IPS DF 6.9 (cell line): ENCODE measurements at regions not wholly inside any gene's neighbourhood (a gene's known extent, or its start where the extent isn't known, plus 50 kb on each side); places are given as distances from the start of the nearest gene placed in this dataset.

ENCODE experiments used
- DNase-seq: peaks from one replicate; pipeline ENCODE4 v3.0.0-alpha.2; 2013; ENCODE audit warnings: low read depth, low spot score
- H3K27ac ChIP-seq: one replicate; pipeline ENCODE4 v1.5.1; 2013; ENCODE audit warnings: low read length, control low read depth
- H3K27me3 ChIP-seq: 2 replicates; pipeline ENCODE4 v1.6.1; 2013; ENCODE audit warnings: mild to moderate bottlenecking, low read length; ENCODE audit not compliant: control insufficient read depth, insufficient read depth
- H3K36me3 ChIP-seq: 2 replicates; pipeline ENCODE4 v1.6.1; 2013; ENCODE audit warnings: low read length; ENCODE audit not compliant: control insufficient read depth, insufficient read depth
- H3K4me1 ChIP-seq: 2 replicates; pipeline ENCODE4 v1.6.1; 2013; ENCODE audit warnings: low read length; ENCODE audit not compliant: control insufficient read depth, insufficient read depth
- H3K4me3 ChIP-seq: 2 replicates; pipeline ENCODE4 v1.5.1; 2013; ENCODE audit warnings: mild to moderate bottlenecking, low read length
- H3K9me3 ChIP-seq: 2 replicates; pipeline ENCODE4 v1.6.1; 2013; ENCODE audit warnings: low read length, inconsistent platforms; ENCODE audit not compliant: control insufficient read depth, insufficient read depth
- WGBS: extraction: QIAGEN DNeasy Blood & Tissue Kit; methylation state at CpG from one replicate; pipeline ENCODE4 v1.1.7; 2013; ENCODE audit warnings: mixed read lengths, missing lambda C conversion rate; ENCODE audit not compliant: insufficient read length, insufficient coverage; 5-methylcytosine and 5-hydroxymethylcytosine counted together

DNA sequence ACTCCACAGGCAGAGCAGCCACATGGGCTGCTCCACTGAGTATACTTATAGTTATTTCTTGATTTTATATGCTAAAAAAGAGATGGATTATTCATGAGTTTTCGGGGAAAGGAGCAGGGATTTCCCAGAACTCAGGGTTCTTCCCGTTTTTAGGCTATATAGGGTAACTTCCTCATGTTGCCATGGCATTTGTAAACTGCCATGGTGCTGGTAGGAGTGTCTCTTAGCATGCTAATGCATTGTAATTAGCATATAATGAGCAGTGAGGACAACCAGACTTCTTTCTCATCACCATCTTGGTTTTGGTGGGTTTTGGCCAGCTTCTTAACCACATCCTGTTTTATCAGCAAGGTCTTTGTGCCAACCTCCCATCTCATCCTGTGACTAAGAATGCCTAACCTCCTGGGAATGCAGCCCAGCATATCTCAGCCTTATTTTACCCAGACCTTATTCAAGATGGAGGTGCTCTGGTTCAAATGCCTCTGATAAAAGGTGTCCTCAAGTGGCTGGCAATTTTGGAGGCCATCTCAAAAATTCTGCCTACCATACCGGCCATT lies 213.0 kb upstream of the VEGFC start:
- Histone ChIP-seq H3K27ac (no peak overlapping the region), H3K4me3 (no peak overlapping the region), H3K36me3 (no peaks in the 10 kb centered on the region), H3K9me3 (no peaks in the 10 kb centered on the region), H3K27me3 (no peaks in the 10 kb centered on the region), H3K4me1 (no peaks in the 10 kb centered on the region)
- DNase-seq = no peak
- no CpG with 5 or more reads among the region's 3 CpGs for WGBS

DNA sequence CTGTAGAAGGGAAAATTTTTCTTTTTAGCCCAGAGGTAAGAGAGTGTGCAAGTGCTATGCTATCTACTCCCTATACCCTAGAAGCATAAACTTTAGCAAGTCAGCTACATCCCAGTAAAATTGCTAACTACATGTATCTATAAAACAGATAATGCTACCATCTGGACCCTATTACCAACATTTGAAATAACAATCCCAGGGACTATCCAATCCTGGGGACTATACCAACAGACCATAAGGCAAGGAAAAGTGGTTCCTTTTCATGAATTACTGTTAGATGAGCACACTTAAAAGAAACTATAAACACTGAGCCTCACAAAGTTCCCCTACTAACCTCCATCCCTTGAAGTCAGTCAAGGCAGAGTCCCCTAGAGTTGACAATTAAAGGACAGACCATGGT lies 213.6 kb upstream of the VEGFC start:
- Histone ChIP-seq H3K27me3 (no peaks in the 10 kb centered on the region), H3K36me3 (no peaks in the 10 kb centered on the region), H3K4me1 (no peaks in the 10 kb centered on the region), H3K4me3 (no peak overlapping the region), H3K27ac (no peak overlapping the region), H3K9me3 (no peaks in the 10 kb centered on the region)
- DNase-seq = no peak

DNA sequence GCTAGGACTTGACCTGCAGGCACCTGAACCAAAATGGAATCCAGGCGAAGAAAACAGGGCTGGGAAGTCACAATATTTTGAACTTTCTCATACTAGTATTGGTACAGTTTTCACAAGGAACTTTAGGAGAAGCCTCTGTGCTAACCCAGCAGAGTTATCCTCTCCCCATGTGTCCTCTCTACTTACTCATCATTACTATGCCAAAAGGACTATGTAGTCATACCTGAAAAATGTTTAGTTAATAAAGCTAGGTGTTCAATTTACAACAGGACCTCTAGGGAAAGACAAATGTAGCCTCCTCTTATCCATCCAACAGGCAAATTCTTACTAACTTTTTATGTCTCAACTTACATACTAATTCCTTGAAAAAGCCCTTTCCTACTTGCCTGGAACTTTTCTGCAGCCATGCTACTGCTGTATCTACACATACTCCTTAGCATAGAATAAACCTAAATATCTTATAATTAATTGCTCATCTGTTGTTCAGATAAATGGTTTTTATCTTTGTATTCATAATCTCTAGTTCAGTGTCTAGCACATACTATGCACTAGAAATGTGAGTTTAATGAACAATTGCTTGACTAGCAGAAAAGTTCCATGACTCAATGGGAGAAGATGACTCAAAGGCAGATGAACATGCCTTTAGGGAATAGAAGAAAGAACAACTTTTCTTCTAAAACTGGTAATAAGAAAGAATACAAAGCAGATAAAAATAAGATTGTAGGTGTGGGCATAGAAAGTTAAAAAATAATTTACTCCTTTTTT lies 215.5 kb upstream of the VEGFC start:
- no CpG with 5 or more reads among the region's 1 CpG for WGBS
- Histone ChIP-seq H3K9me3 (no peaks in the 10 kb centered on the region), H3K4me3 (no peak overlapping the region), H3K36me3 (no peaks in the 10 kb centered on the region), H3K27me3 (no peaks in the 10 kb centered on the region), H3K27ac (no peak overlapping the region), H3K4me1 (no peaks in the 10 kb centered on the region)
- no peak for DNase-seq

DNA sequence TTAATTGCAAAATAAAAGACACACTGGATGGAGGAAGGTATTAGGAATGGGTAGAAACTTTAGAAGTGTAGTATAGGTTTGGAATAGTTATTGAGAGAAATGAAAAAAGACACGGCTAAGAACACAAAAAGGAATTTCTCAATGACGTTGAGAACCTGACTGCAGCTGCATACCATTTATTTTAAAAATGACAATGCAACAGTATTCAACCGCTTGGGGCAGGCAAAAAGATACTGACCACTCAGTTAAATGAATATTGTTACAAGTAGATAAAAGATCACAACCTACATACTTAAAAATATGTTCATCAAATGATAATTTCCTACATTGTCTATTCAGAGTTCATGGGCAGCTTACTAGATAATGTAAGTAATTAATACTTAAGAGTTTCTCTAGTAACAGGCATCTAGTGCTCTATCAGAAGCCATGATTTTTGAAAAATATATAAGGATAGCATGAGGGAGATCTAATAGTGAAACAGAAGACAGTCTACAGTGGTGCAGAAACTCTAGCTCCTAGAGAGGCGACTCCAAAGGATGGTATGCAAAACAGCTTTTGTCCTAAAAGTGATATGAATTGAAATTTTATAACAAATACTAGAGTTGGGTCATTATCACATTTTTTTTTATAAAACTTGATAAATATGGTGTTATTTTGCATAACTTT lies 216.2 kb upstream of the VEGFC start:
- no peaks in the 10 kb centered on the region for H3K27me3 ChIP-seq
- no peaks in the 10 kb centered on the region for H3K9me3 ChIP-seq
- H3K27ac ChIP-seq = no peak overlapping the region
- no peaks in the 10 kb centered on the region for H3K36me3 ChIP-seq
- H3K4me1 ChIP-seq = no peaks in the 10 kb centered on the region
- no peak for DNase-seq
- 100% methylated on average over 1 of the region's 4 CpGs for WGBS
- no peak overlapping the region for H3K4me3 ChIP-seq

DNA sequence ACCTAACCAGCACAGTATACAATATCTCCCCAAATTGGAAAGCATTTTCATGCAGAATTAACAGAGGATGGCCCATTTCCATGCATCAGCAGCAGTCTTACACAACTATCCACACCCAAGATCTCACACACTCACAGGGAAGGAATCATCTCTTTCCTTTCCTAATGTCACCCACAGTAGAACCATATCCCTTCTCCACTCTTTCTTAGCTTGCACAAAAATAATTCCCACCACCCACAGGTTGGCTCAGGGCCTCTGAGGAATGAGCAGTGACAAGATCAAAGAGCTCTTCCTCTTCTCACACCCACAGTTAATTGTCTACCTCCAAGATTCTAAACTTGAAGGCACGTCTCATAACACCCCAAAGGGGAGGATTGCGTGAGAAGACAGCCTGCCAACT lies 217.7 kb upstream of the VEGFC start:
- DNase-seq = no peak
- no peaks in the 10 kb centered on the region for H3K4me1 ChIP-seq
- no CpG with 5 or more reads among the region's 2 CpGs for WGBS
- H3K4me3 ChIP-seq = no peak overlapping the region
- no peak overlapping the region for H3K27ac ChIP-seq
- no peaks in the 10 kb centered on the region for H3K36me3 ChIP-seq
- H3K27me3 ChIP-seq = no peaks in the 10 kb centered on the region
- H3K9me3 ChIP-seq = no peaks in the 10 kb centered on the region

DNA sequence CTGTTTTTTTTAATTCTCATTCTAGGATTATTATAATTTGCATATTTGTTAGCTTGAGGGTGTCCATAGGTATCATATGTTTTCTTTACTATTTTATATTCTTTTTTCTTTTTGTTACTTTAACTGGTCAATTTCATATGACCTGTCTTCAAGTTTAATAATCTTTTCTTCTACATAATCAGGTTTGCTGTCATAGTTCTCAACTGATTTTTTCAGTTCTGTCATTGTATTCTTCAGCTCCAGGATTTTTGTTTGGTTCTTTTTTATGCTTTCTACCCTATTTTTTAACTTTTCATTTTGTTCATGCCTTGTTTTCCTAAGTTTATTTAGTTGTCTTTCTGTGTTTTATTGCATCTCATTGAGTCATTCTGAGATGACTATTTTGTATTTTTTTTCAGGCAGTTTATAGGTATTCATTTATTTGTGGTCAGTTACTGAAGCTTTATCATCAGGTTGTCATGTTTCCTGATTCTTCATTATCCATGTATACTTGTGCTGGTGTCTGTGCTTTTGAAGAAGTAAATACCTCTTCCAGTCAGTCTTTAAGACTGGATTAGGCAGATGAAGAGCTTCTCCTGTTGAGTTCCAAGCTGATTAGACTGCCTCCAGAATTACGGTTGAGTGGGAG lies 220.3 kb upstream of the VEGFC start:
- Histone ChIP-seq H3K4me1 (no peaks in the 10 kb centered on the region), H3K9me3 (no peaks in the 10 kb centered on the region)

DNA sequence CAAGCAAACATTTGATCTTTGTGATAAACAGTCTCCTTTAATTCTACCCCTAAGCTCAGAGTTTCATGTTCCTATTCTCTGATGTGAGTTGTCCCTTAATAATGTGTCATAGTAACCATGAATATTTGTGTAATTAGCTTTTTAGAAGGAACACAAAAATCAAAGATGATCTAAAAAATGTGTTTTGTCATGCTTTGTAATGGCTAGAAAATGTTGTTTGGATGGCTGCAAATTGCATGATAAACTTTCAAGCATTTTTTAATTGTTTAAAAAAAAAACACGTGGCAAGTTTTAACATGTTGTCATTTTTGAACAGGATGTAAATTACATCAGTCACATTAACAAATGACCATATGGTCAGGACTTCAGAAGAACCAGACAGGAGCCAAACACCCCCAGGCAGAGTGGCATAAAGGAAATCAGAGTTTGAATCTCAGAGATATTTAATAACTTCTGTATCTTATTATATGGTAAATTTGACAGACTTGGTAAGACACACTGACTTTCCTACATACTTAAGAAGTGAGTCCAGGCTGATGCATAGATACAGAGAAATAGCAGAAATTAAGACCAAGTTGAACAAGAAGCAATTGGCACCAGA lies 223.9 kb upstream of the VEGFC start:
- no peaks in the 10 kb centered on the region for H3K9me3 ChIP-seq
- no peak overlapping the region for H3K27ac ChIP-seq
- no peaks in the 10 kb centered on the region for H3K27me3 ChIP-seq
- no peak overlapping the region for H3K4me3 ChIP-seq
- DNase-seq = no peak
- H3K4me1 ChIP-seq = no peaks in the 10 kb centered on the region
- no peaks in the 10 kb centered on the region for H3K36me3 ChIP-seq
- WGBS = no CpG with 5 or more reads among the region's 1 CpG

More for the DNA sequence above, 220.3 kb upstream of the VEGFC start:
- Histone ChIP-seq H3K4me3 (no peak overlapping the region), H3K27ac (no peak overlapping the region), H3K36me3 (no peaks in the 10 kb centered on the region), H3K27me3 (no peaks in the 10 kb centered on the region)
- no peak for DNase-seq
- WGBS = no CpG with 5 or more reads among the region's 1 CpG

DNA sequence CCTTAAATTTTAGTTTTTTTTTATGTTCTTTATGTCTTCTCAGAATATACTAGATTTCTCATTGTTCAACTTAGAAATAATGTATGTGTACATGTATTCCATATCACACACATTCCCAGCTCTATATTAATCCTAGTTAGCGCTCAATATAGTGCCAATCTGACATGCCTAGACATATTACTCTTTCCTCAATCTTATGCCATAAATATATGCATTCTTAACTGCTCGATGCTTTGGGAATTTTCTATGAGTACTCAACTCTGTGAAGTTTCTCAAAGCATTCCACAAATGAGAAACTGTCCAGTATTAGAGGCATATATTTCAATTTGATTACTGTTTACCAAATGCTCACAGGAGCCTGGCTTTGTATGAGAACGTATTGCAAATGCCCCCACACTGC lies 231.2 kb upstream of the VEGFC start:
- no CpG with 5 or more reads among the region's 3 CpGs for WGBS
- Histone ChIP-seq H3K9me3 (no peaks in the 10 kb centered on the region), H3K4me1 (no peaks in the 10 kb centered on the region), H3K27me3 (no peaks in the 10 kb centered on the region), H3K27ac (no peak overlapping the region), H3K4me3 (no peak overlapping the region), H3K36me3 (no peaks in the 10 kb centered on the region)
- no peak for DNase-seq

DNA sequence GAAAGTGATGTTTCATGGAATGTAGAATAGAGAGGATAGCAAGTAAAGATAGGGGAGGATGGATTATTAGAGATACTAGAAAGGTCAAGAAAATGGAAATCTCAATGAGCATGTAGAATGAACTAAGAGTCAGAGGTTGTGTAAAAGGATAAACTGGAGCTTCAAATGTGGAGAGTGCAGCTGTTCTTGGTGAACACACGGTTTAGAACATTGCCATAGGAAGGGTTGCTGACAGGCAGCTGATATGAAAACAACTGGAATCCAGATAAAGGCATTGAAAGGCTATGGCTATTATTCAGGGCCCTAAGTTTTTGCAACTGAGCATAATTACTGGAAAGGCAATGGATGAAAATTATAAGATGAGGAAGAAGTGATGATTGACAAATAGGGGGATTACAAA lies 239.6 kb upstream of the VEGFC start:
- Histone ChIP-seq H3K4me3 (no peak overlapping the region), H3K9me3 (no peaks in the 10 kb centered on the region), H3K4me1 (no peaks in the 10 kb centered on the region), H3K27me3 (no peaks in the 10 kb centered on the region), H3K36me3 (no peaks in the 10 kb centered on the region), H3K27ac (no peak overlapping the region)
- DNase-seq = no peak
- no CpG with 5 or more reads among the region's 1 CpG for WGBS

DNA sequence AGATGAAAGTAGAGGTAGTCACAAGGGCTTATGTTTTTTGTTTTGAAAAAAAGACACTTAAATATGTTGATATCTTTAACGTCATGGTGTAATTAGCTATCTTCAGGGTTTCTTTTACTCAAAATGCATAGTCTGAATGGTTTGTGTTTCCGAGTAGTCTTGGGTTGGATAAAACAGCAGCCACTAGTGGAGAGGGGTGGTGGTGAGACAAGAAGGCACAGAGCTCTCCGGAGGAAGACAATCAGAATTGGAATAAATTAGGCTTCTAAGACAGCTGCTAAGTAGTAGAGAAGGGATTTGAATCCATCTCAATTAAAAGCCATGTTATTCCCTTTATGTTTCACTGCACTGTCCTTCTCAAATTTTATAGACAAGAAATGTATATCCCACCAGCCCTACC lies 240.4 kb upstream of the VEGFC start:
- Histone ChIP-seq H3K27ac (no peak overlapping the region), H3K4me1 (no peaks in the 10 kb centered on the region), H3K9me3 (no peaks in the 10 kb centered on the region), H3K36me3 (no peaks in the 10 kb centered on the region), H3K4me3 (no peak overlapping the region), H3K27me3 (no peaks in the 10 kb centered on the region)
- no peak for DNase-seq
- no CpG with 5 or more reads among the region's 3 CpGs for WGBS
